ENCODE measurements at regions not wholly inside any gene's neighbourhood (a gene's known extent, or its start where the extent isn't known, plus 50 kb on each side); places are given as distances from the start of the nearest gene placed in this dataset.
"Not testable (repeated sequence)": the region's sequence is repeated elsewhere in the genome, so short reads cannot be mapped to it uniquely, and the experiment has no call there.

GRCh38 chr6:134546962-134547645 is 229.2 kb upstream of the SGK1 start:
- no peak for DNase-seq

GRCh38 chr6:134544737-134545136 is 226.8 kb upstream of the SGK1 start:
- no peak for DNase-seq

- DNase-seq: no peak
Observed at GRCh38 chr6:134543128-134543527, 225.2 kb upstream of the SGK1 start.

DNA sequence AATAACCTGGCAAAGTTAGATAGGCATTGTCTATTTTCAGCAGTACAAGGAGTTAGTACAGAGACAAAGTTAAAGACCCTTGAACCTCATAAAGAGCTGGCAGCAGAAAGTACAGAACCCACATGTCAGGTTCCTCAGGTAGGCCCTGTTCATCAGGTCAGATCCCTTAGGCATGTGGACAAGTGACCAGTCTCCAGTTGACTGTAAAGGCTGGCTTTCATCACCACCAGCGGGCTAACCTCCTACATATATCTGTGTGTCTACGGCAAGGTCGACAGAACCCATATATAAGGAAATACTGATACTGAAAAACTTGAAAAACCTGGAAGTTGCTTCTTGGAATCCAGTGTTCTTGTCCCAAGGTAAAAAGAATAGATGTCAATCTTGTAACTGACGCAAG is 223.1 kb upstream of the SGK1 start:
- DNase-seq: no peak

GRCh38 chr6:134539865-134540323 is 222.0 kb upstream of the SGK1 start:
- DNase-seq: no peak

- not testable (repeated sequence) for DNase-seq
Observed at GRCh38 chr6:134537765-134538164, 219.9 kb upstream of the SGK1 start.

DNA sequence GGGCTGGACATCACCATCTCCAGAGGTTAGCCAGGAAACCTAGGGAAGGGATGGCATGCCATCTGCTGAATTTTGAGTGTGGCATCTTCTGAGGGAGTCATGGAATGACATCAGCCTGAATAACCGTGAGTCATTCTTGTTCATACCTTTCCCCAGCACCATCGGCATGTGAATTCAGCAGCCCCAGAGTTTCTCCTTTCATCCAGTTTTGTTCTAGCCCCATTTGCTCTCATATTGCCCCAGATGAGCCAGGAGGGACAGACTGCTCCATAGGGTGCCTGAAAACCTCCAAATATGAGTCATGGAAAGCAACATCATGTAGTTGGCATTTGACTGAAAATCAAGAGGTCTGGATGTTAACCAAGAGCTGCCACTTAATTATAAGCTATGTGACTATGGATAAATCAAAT is 219.2 kb upstream of the SGK1 start:
- no peak for DNase-seq

DNA sequence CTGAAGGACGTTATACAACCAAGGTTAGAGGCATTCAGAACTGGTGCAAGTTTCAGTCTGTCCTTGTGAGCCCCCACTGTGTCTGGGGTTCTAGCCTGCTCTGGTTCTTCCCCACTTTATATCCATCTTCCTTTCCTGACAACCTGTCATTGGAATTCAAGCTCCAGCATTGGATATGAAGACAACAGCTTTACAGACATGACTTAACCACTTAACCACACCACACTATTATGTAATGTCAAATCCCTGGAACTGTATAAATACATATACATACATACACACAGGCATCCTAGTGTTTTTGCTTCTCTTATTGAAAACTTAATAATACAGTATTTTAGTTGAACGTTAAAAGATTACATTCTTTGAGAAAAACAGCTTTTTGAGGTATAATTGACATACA is 217.9 kb upstream of the SGK1 start:
- DNase-seq: no peak

DNA sequence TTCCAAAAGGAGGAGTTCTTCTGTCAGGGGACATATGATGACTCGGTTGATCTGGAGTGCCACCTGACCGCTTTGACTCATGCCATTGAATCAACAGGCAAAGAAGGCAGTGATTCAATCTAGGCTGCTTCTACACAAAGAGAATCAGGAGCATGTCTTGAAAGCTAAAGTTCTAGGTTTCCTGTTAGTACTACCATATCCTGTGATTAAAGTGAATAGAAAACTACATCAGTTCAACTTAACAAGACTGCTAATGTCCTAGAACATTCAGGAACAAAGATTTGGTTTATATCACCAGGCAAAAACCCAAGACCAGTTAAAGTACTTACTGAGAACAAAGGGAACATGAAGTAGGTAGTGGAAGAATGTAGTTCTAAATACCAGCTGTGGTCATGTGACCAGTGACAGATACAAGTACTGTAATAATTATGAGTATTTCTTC is 216.8 kb upstream of the SGK1 start:
- DNase-seq: no peak

- DNase-seq: no peak
Observed at GRCh38 chr6:134533991-134534390, 216.1 kb upstream of the SGK1 start.

GRCh38 chr6:134532694-134533624 is 215.0 kb upstream of the SGK1 start:
- DNase-seq: no peak

DNA sequence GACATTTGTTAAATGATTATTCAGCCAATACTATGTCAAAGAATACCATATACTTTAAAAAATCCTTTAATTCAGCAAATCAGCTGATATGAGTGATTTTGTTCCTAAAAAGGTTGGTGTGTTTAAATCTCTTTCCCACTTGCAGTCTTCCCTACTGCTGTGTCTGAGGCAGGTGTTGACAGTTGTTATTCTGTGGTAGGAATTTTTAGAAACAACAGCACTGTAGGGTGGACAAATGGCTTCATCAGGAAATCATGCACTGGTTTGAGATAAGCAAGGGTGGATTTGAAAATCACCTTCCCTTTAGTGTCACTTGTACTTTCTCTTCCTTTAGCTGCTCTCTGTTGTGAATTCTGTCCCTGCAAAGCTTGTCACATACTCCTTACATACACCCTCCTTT is 213.7 kb upstream of the SGK1 start:
- no peak for DNase-seq

GRCh38 chr6:134531188-134531551 is 213.3 kb upstream of the SGK1 start:
- DNase-seq: no peak

DNA sequence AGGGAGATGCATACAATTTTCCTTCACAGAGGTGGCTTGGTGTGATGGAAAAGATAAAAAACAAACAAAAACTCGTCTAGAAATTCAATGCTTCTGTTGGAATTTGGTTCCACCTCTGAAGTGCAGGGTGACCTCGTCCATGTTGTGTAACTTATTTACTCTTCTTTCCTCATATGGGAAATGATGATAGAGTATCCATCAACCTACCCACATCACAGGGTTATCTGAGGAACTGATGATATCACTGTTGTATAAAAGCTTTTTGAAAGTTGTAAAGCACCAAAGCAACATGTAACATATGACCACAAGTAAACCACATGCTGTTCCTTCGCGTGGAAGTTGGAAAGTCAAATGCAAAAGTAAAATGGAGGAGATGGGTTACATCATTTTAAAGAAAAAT is 212.0 kb upstream of the SGK1 start:
- no peak for DNase-seq

- no peak for DNase-seq
Observed at GRCh38 chr6:134529305-134529704, 211.4 kb upstream of the SGK1 start.

GRCh38 chr6:134527108-134527787 is 209.3 kb upstream of the SGK1 start:
- DNase-seq: no peak

GRCh38 chr6:134525190-134525868 is 207.4 kb upstream of the SGK1 start:
- no peak for DNase-seq

- no peak for DNase-seq
Observed at GRCh38 chr6:134523903-134524650, 206.2 kb upstream of the SGK1 start.

DNA sequence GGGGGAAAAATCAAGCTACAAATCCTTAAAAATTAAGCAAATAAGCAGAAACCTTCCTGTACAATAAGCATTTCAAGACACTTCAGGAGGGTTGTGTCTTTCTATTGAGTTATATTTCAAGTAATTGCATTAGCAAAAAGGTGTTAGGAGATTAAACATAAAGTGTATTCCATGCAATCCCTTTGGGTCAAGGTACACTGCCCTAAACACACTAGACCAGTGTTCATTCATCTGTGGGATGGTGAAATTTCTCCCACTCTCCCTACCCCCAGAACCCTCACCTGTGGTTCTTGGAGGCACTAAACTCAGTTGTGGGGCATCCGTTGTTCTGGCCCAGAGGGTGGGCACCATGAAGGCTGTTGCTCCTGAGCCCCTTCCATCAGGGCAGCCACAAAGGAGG is 205.1 kb upstream of the SGK1 start:
- DNase-seq: no peak

DNA sequence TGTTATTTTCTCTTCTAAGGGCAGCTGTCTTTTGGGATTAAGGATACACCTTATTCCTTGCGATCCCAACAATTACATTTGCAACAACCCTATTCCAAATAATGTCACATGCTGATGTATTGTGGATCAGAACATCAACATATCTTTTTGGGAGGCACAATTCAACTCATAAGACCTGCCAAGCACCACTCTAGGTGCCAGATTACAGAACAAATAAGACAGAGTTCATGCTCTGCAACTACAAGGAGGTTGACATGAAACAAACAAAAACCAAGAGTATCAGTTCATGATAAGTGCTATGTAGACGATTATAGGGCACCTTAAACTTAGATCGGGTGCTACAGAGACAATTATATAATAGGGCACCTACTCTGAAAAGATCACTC is 203.2 kb upstream of the SGK1 start:
- no peak for DNase-seq

DNA sequence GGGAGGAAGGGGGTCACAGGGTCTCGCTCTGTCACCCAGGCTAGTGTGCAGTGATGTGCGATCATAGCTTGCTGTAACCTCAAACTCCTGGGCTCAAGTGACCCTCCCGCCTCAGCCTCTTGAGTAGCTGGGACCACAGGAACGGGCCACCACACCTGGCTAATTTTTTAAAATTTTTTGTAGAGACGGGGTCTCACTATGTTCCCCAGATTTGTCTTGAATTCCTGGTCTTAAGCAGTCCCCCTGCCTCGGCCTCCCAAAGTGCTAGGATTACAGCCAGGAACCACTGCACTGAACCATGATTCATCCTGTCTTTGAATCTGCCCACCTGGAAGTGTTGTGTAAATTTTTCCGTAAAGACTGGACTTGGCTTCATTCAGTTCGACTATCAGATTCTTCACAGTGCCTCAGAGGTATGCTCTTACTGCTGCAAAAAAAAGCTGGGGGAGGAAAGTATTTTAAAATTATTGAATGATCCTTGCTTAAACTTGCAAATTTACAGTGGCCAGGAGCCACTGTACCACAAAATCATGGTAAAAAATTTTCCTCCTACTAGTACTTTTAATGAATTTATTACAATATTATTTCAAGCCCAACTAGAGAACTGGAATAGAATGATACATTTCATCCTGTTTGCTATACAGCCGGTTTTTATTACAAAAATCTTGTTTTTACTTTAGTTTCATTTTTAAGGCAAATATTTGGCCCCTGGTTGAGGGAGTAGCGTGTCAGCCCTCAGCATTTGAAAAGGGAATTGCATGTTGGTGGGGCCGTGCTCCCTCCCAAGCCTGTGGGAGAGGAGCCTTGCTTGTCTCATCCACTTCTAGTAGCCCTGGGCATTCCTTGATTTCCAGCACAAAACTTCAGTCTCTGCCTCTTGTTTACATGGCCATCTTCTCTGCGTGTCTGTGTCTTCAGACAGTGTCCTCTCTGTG is 202.5 kb upstream of the SGK1 start:
- no peak for DNase-seq

Measured in RPMI8226 (cell line).